Stimulated activated CD4-positive, alpha-beta T cell treated with anti-CD3 and anti-CD28 coated beads, Interleukin-4, amount 100 ng/mL, for 1 hour (primary cell): ENCODE measurements at regions not wholly inside any gene's neighbourhood (a gene's known extent, or its start where the extent isn't known, plus 50 kb on each side); places are given as distances from the start of the nearest gene placed in this dataset.

ENCODE experiments used
- DNase-seq: peaks from one replicate; pipeline ENCODE4 v3.0.0-alpha.2; 2020

GRCh38 chr12:90393089-90393488 lies 561.9 kb downstream of the CCER1 start:
- DNase-seq = no peak

- DNase-seq = no peak
Observed at GRCh38 chr12:90390947-90391346, 564.0 kb downstream of the CCER1 start.

- no peak for DNase-seq
Observed at GRCh38 chr12:90368081-90368480, 586.9 kb downstream of the CCER1 start.

- DNase-seq = no peak
Observed at GRCh38 chr12:90366286-90366685, 588.7 kb downstream of the CCER1 start.

GRCh38 chr12:90360300-90360699 lies 594.7 kb downstream of the CCER1 start:
- DNase-seq = no peak

- no peak for DNase-seq
Observed at GRCh38 chr12:90355711-90356355, 599.1 kb downstream of the CCER1 start.

GRCh38 chr12:90343966-90344365 lies 611.0 kb downstream of the CCER1 start:
- DNase-seq = no peak

- DNase-seq = no peak
Observed at GRCh38 chr12:90342081-90342480, 612.9 kb downstream of the CCER1 start.

- no peak for DNase-seq
Observed at GRCh38 chr12:90339837-90340236, 615.1 kb downstream of the CCER1 start.

GRCh38 chr12:90338365-90338764 lies 616.6 kb downstream of the CCER1 start:
- no peak for DNase-seq

GRCh38 chr12:90337018-90337417 lies 618.0 kb downstream of the CCER1 start:
- DNase-seq = no peak

GRCh38 chr12:90335566-90335965 lies 619.4 kb downstream of the CCER1 start:
- DNase-seq = no peak

GRCh38 chr12:90333939-90334338 lies 621.0 kb downstream of the CCER1 start:
- no peak for DNase-seq

GRCh38 chr12:90333424-90333823 lies 621.6 kb downstream of the CCER1 start:
- DNase-seq = no peak

- no peak for DNase-seq
Observed at GRCh38 chr12:90331821-90332220, 623.2 kb downstream of the CCER1 start.

GRCh38 chr12:90331262-90331661 lies 622.6 kb upstream of the ATP2B1 start:
- DNase-seq = no peak

GRCh38 chr12:90327793-90328743 lies 619.4 kb upstream of the ATP2B1 start:
- no peak for DNase-seq

- no peak for DNase-seq
Observed at GRCh38 chr12:90323217-90323616, 614.6 kb upstream of the ATP2B1 start.

GRCh38 chr12:90322006-90322405 lies 613.4 kb upstream of the ATP2B1 start:
- no peak for DNase-seq

GRCh38 chr12:90321369-90321768 lies 612.7 kb upstream of the ATP2B1 start:
- DNase-seq = no peak

- no peak for DNase-seq
Observed at GRCh38 chr12:90311561-90311960, 602.9 kb upstream of the ATP2B1 start.

GRCh38 chr12:90305379-90305778 lies 596.7 kb upstream of the ATP2B1 start:
- DNase-seq = no peak

- no peak for DNase-seq
Observed at GRCh38 chr12:90304231-90304630, 595.6 kb upstream of the ATP2B1 start.

- DNase-seq = no peak
Observed at GRCh38 chr12:90303771-90304170, 595.1 kb upstream of the ATP2B1 start.
